HG03108 (cell line): ENCODE measurements at regions not wholly inside any gene's neighbourhood (a gene's known extent, or its start where the extent isn't known, plus 50 kb on each side); places are given as distances from the start of the nearest gene placed in this dataset.

ENCODE experiments used
- ATAC-seq: cut with Tn5 transposase; IDR thresholded peaks from one replicate; pipeline ENCODE4 v1.9.1; 2021; ENCODE audit warnings: moderate library complexity; ENCODE audit not compliant: unreplicated experiment

DNA sequence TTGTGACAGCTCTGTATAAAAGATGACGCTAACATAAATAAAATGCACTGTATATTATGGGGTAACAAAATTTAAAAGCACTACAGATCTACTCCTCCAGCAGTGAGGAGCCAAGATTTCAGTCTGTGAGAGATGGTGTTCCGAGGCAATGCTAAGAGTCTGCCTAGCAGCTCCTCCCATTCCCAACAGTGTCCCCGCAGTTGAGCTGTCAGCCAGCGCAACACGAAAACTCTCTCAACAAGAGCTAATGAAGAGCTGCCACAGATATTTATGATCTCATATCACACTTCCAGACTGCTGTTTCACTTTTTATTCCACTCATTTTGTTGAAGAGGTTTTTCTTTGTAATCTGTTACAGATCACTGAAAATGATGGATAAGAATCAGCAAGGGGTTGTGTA is 53.9 kb upstream of the ESRRG start:
- ATAC-seq = no peak
